ENCODE measurements at regions not wholly inside any gene's neighbourhood (a gene's known extent, or its start where the extent isn't known, plus 50 kb on each side); places are given as distances from the start of the nearest gene placed in this dataset.

- no peak for DNase-seq
Measured at GRCh38 chr9:91161465-91162300, 200.0 kb downstream of the AUH start.

- peak; percentile 57 to 72 (median 71) for DNase-seq
Measured at GRCh38 chr9:91162311-91162710, 199.4 kb downstream of the AUH start.

- peak; percentile 75 to 89 (median 81) for DNase-seq
Measured at GRCh38 chr9:91162784-91163443, 198.8 kb downstream of the AUH start.

GRCh38 chr9:91163444-91163772, 198.3 kb downstream of the AUH start:
- DNase-seq: no peak

GRCh38 chr9:91163773-91164471, 197.8 kb downstream of the AUH start:
- peak; percentile 44 to 54 (median 51) for DNase-seq

Measured in suppressor macrophage treated with lipopolysaccharide for 1 hour (primary cell).